Epidermal melanocyte (primary cell): ENCODE measurements at regions not wholly inside any gene's neighbourhood (a gene's known extent, or its start where the extent isn't known, plus 50 kb on each side); places are given as distances from the start of the nearest gene placed in this dataset.

Experiments
- DNase-seq: peaks from one replicate; pipeline ENCODE4 v3.0.0; 2011; ENCODE audit warnings: low spot score; ENCODE audit not compliant: insufficient read length

- DNase-seq, result no peak
Observed at GRCh38 chr10:8533462-8533861, 479.0 kb downstream of the GATA3 start.

GRCh38 chr10:8534096-8534495 lies 479.6 kb downstream of the GATA3 start:
- no peak for DNase-seq

- no peak for DNase-seq
Observed at GRCh38 chr10:8534891-8535290, 480.4 kb downstream of the GATA3 start.

- DNase-seq, result no peak
Observed at GRCh38 chr10:8539056-8539455, 484.6 kb downstream of the GATA3 start.

- DNase-seq, result no peak
Observed at GRCh38 chr10:8543361-8544056, 489.0 kb downstream of the GATA3 start.

- no peak for DNase-seq
Observed at GRCh38 chr10:8544057-8544380, 489.5 kb downstream of the GATA3 start.

- no peak for DNase-seq
Observed at GRCh38 chr10:8544500-8544899, 490.0 kb downstream of the GATA3 start.

GRCh38 chr10:8554574-8554973 lies 500.1 kb downstream of the GATA3 start:
- no peak for DNase-seq

- DNase-seq, result no peak
Observed at GRCh38 chr10:8556321-8556720, 501.8 kb downstream of the GATA3 start.

GRCh38 chr10:8563478-8563877 lies 509.0 kb downstream of the GATA3 start:
- no peak for DNase-seq

- DNase-seq, result no peak
Observed at GRCh38 chr10:8566737-8567136, 512.2 kb downstream of the GATA3 start.

GRCh38 chr10:8568401-8568800 lies 513.9 kb downstream of the GATA3 start:
- DNase-seq, result no peak

- DNase-seq, result no peak
Observed at GRCh38 chr10:8575620-8576019, 521.1 kb downstream of the GATA3 start.

GRCh38 chr10:8576281-8576680 lies 521.8 kb downstream of the GATA3 start:
- no peak for DNase-seq

GRCh38 chr10:8576911-8577310 lies 522.4 kb downstream of the GATA3 start:
- DNase-seq, result no peak

- DNase-seq, result no peak
Observed at GRCh38 chr10:8577686-8578085, 523.2 kb downstream of the GATA3 start.

GRCh38 chr10:8581521-8582225 lies 527.2 kb downstream of the GATA3 start:
- DNase-seq, result no peak

- no peak for DNase-seq
Observed at GRCh38 chr10:8583096-8583495, 528.6 kb downstream of the GATA3 start.

- DNase-seq, result no peak
Observed at GRCh38 chr10:8584666-8585065, 530.2 kb downstream of the GATA3 start.

GRCh38 chr10:8586504-8586903 lies 532.0 kb downstream of the GATA3 start:
- DNase-seq, result no peak

- DNase-seq, result no peak
Observed at GRCh38 chr10:8588135-8588534, 533.6 kb downstream of the GATA3 start.

GRCh38 chr10:8590518-8590917 lies 536.0 kb downstream of the GATA3 start:
- no peak for DNase-seq

GRCh38 chr10:8591640-8592039 lies 537.2 kb downstream of the GATA3 start:
- DNase-seq, result no peak
